ENCODE measurements at regions not wholly inside any gene's neighbourhood (a gene's known extent, or its start where the extent isn't known, plus 50 kb on each side); places are given as distances from the start of the nearest gene placed in this dataset.
"Not testable (repeated sequence)": the region's sequence is repeated elsewhere in the genome, so short reads cannot be mapped to it uniquely, and the experiment has no call there.

DNA sequence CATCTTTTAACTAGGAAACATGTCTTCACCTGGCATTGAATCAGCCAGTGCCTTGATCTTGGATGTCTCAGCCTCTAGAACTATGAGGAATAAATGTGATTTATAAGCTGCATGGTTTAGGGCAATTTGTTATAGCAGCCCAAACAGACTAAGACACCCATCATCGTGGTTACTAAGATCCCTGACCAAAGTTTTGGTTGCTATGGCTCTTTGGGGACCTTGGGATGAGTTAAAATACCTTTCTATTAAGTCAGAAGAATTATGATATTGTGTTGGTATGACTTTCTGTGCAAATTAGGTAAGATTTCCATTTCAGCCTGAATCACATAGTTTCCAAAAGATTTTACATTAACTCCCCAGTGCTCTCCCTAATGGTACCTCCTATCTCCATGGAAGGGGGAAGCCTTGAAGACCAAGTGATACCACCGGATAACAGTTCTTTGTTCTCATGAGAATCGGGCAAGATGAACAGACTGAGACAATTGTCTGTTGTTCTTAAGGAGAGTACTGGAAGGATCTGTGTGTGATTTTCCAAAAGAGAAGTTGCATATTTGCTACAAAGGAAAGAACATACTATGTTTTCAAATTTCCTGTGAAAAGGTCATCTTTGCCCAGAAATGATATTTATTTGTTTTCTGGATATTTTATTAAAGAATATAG, 60.4 kb upstream of the UBASH3B start:
- TF ChIP-seq, protein P1, sequence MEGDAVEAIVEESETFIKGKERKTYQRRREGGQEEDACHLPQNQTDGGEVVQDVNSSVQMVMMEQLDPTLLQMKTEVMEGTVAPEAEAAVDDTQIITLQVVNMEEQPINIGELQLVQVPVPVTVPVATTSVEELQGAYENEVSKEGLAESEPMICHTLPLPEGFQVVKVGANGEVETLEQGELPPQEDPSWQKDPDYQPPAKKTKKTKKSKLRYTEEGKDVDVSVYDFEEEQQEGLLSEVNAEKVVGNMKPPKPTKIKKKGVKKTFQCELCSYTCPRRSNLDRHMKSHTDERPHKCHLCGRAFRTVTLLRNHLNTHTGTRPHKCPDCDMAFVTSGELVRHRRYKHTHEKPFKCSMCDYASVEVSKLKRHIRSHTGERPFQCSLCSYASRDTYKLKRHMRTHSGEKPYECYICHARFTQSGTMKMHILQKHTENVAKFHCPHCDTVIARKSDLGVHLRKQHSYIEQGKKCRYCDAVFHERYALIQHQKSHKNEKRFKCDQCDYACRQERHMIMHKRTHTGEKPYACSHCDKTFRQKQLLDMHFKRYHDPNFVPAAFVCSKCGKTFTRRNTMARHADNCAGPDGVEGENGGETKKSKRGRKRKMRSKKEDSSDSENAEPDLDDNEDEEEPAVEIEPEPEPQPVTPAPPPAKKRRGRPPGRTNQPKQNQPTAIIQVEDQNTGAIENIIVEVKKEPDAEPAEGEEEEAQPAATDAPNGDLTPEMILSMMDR (IDR thresholded peaks at IDR 0.05; ENCODE audit: borderline replicate concordance, insufficient read depth, low read depth, low read length): no peak
- H3K4me3 ChIP-seq (ENCODE audit: low read depth, low read length): no peak overlapping the region

DNA sequence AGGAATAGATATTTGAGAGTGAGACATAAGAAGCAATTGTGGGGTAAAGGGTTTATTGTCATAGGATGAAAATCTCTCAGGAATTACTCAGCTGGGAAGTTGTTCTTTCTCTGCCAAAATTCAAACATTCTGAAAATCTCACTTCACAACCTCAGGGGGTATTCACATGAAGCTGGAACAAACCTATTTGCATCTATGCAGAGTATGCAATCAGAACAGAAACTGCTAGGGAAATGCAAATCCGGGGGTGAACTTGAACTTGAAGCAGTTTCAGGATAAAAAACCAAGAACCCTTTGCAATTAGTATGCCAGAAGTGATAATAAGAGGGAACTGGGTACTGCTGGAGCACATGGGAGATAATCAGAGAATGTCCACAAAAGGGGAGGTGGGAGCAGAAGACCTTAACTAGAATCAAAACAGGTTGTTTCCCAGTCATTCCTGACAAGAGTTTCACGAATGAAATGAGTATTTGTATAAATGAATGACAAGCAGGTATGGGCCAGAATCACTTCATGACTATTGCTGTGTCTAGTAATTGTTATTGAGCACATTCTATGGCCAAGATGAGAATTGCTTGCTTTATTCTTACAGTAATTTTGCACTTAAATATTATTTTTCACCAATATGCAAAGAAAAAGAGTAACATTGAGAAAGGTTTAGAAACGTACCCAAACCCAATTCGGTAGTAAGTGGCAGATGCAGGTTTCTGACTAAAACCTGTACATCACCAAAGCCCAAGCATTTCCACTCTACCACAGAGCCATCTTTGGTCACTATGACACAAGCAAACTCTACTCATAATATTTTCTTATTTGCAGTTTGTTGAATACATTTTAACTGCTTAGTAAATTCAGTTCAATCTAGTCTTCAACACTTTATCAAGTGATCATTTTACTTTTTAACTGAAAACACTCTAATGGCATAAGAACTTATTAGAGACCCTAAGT, 61.8 kb upstream of the UBASH3B start:
- TF ChIP-seq, protein P1 (IDR thresholded peaks at IDR 0.05; ENCODE audit: borderline replicate concordance, insufficient read depth, low read depth, low read length): no peak
- no peak overlapping the region for H3K4me3 ChIP-seq (ENCODE audit: low read depth, low read length)

GRCh38 chr11:122592641-122593040, 62.9 kb upstream of the UBASH3B start:
- no peak overlapping the region for H3K4me3 ChIP-seq (ENCODE audit: low read depth, low read length)
- TF ChIP-seq, protein P1 (IDR thresholded peaks at IDR 0.05; ENCODE audit: borderline replicate concordance, insufficient read depth, low read depth, low read length): no peak

DNA sequence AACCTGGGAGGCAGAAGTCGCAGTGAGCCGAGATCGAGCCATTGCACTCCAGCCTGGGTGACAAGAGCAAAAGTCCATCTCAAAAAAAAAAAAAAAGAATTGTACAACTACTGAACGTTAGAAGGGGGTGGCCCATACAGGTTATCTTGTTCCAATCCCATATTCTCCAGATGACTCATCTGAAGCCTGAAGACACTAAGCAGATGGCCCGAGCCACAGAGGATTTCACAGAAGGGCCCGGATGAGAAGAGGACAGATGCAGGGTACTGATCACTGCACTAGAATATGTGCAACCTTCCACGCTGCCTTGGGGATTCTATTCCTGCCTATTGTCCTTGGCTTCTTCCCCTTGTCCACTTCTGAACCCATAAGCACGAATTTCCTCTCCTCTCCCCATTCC, 70.9 kb upstream of the UBASH3B start:
- TF ChIP-seq, protein P1 (IDR thresholded peaks at IDR 0.05; ENCODE audit: borderline replicate concordance, insufficient read depth, low read depth, low read length): no peak
- no peak overlapping the region for H3K4me3 ChIP-seq (ENCODE audit: low read depth, low read length)

- not testable (repeated sequence) for H3K4me3 ChIP-seq (ENCODE audit: low read depth, low read length)
Measured at GRCh38 chr11:122580071-122580470, 75.5 kb upstream of the UBASH3B start.

- H3K4me3 ChIP-seq (ENCODE audit: low read depth, low read length): no peak overlapping the region
- TF ChIP-seq, protein P1 (IDR thresholded peaks at IDR 0.05; ENCODE audit: borderline replicate concordance, insufficient read depth, low read depth, low read length): peak; percentile 12; the same call in 1 of the 2 replicates
Measured at GRCh38 chr11:122578171-122578825, 77.2 kb upstream of the UBASH3B start.

DNA sequence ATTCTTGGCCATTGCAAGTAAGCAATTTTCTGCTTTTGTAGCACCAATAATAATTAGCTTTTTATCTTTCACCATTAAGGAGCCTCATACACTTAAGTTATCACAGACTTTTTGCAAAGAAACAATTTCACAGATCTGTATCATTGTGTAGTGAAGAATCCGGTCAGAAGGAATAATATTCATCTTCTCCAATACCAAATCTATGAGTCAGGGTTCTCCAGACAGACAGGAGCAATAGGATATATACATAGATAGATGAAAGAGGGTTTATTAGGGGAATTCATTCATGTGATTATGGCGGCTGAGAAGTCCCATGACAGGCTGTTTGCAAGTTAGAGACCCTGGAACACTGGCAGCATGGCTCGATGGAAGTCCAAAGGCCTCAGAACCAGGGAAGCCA, 82.9 kb upstream of the UBASH3B start:
- H3K4me3 ChIP-seq (ENCODE audit: low read depth, low read length): no peak overlapping the region
- TF ChIP-seq, protein P1 (IDR thresholded peaks at IDR 0.05; ENCODE audit: borderline replicate concordance, insufficient read depth, low read depth, low read length): no peak
